Testis (tissue), 2 donors: ENCODE measurements at regions not wholly inside any gene's neighbourhood (a gene's known extent, or its start where the extent isn't known, plus 50 kb on each side); places are given as distances from the start of the nearest gene placed in this dataset.
"Not testable (repeated sequence)": the region's sequence is repeated elsewhere in the genome, so short reads cannot be mapped to it uniquely, and the experiment has no call there.

Source experiments
- POLR2A ChIP-seq: fragments of 450-650 bp; IDR thresholded peaks from one replicate; pipeline ENCODE4 v1.6.1; 2017; ENCODE audit warnings: antibody characterized with exemption, mild to moderate bottlenecking, moderate library complexity
- TF ChIP-seq, protein P1 (sequence below), 3 experiments: fragments of 450-650 bp in 2 of 3; fragments of 200-600 bp in 1 of 3; sonication (generic) in 1 of 3; IDR thresholded peaks; one replicate each; pipeline ENCODE4 v1.5.1; 2016 to 2019; ENCODE audit warnings: antibody characterized with exemption in 3 of 3, mild to moderate bottlenecking in 2 of 3, moderate library complexity in 1 of 3

DNA sequence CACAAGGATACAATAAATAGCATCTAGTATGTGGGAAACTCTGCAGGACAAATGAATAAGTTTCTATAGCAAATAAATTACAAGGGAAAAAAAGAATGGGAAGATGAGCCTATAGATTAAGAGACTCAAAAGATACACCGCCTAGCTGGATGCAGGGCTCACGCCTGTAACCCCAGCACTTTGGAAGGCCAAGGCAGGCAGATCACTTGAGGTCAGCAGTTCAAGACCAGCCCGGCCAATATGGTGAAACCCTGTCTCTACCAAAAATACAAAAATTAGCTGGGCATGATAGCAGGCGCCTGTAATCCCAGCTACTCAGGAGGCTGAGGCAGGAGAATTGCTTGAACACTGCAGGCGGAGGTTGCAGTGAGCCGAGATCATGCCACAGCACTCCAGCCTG lies 95.1 kb upstream of the BARHL2 start:
- TF ChIP-seq, protein P1, sequence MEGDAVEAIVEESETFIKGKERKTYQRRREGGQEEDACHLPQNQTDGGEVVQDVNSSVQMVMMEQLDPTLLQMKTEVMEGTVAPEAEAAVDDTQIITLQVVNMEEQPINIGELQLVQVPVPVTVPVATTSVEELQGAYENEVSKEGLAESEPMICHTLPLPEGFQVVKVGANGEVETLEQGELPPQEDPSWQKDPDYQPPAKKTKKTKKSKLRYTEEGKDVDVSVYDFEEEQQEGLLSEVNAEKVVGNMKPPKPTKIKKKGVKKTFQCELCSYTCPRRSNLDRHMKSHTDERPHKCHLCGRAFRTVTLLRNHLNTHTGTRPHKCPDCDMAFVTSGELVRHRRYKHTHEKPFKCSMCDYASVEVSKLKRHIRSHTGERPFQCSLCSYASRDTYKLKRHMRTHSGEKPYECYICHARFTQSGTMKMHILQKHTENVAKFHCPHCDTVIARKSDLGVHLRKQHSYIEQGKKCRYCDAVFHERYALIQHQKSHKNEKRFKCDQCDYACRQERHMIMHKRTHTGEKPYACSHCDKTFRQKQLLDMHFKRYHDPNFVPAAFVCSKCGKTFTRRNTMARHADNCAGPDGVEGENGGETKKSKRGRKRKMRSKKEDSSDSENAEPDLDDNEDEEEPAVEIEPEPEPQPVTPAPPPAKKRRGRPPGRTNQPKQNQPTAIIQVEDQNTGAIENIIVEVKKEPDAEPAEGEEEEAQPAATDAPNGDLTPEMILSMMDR (IDR thresholded peaks at IDR 0.05): not testable (repeated sequence)
- TF ChIP-seq POLR2A: not testable (repeated sequence)
